Upper lobe of left lung (tissue), 6 donors: ENCODE measurements at regions not wholly inside any gene's neighbourhood (a gene's known extent, or its start where the extent isn't known, plus 50 kb on each side); places are given as distances from the start of the nearest gene placed in this dataset.

Source experiments
- ATAC-seq, 2 donors: fragments of 200-7000 bp; cut with Tn5 transposase; one replicate each; pipeline ENCODE4 v1.9.1; 2022; ENCODE audit warnings: mild to moderate bottlenecking in 2 of 2, moderate library complexity in 2 of 2; ENCODE audit not compliant: low FRiP score in 2 of 2
- DNase-seq, 2 donors: peaks; one replicate each; pipeline ENCODE4 v3.0.0-alpha.2; 2019 to 2020
- H3K27ac ChIP-seq, 4 donors: fragments of 200-600 bp; sonication (generic); one replicate each; pipeline ENCODE4 v1.5.1; 2016 to 2019
- H3K27me3 ChIP-seq, 4 donors: fragments of 200-600 bp; sonication (generic); one replicate each; pipeline ENCODE4 v1.5.1; 2017 to 2019
- H3K36me3 ChIP-seq, 4 donors: fragments of 200-600 bp; sonication (generic); one replicate each; pipeline ENCODE4 v1.5.1; 2016 to 2019
- H3K4me1 ChIP-seq, 4 donors: fragments of 200-600 bp; sonication (generic); one replicate each; pipeline ENCODE4 v1.5.1; 2018 to 2019
- H3K4me3 ChIP-seq, 4 donors: fragments of 200-600 bp; sonication (generic); one replicate each; pipeline ENCODE4 v1.5.1; 2017 to 2019; ENCODE audit warnings: mild to moderate bottlenecking in 2 of 4, moderate library complexity in 1 of 4
- H3K9me3 ChIP-seq, 4 donors: fragments of 200-600 bp; sonication (generic); one replicate each; pipeline ENCODE4 v1.5.1; 2018 to 2019
- EP300 ChIP-seq, 4 donors: sonication (generic); formaldehyde crosslinking; IDR thresholded peaks; one replicate each; pipeline ENCODE4 v1.5.1; 2017; ENCODE audit warnings: antibody characterized with exemption in 4 of 4, control low read depth in 2 of 4
- POLR2A ChIP-seq, 4 donors: fragments of 450-650 bp; IDR thresholded peaks; one replicate each; pipeline ENCODE4 v1.5.1; 2016 to 2017; ENCODE audit warnings: antibody characterized with exemption in 4 of 4, mild to moderate bottlenecking in 2 of 4
- POLR2AphosphoS5 ChIP-seq, 2 donors: sonication (generic); formaldehyde crosslinking; IDR thresholded peaks; one replicate each; pipeline ENCODE4 v1.5.1; 2017; ENCODE audit warnings: antibody characterized with exemption in 2 of 2
- WGBS, 2 donors: methylation state at CpG; one replicate each; pipeline ENCODE4 v1.1.5; 2017 to 2018; 5-methylcytosine and 5-hydroxymethylcytosine counted together
- TF ChIP-seq, protein P1 (sequence below), 6 experiments: fragments of 450-650 bp in 4 of 6; fragments of 200-600 bp in 2 of 6; sonication (generic) in 2 of 6; IDR thresholded peaks; one replicate each; pipeline ENCODE4 v1.5.1; 2016 to 2019; ENCODE audit warnings: antibody characterized with exemption in 6 of 6
- donor health status: DM: no; HTN: no; CAD: no; lungs with moderate emphysema.
- donor health status: DM: no; HTN: yes; CAD: no; lungs with severe emphysema.

DNA sequence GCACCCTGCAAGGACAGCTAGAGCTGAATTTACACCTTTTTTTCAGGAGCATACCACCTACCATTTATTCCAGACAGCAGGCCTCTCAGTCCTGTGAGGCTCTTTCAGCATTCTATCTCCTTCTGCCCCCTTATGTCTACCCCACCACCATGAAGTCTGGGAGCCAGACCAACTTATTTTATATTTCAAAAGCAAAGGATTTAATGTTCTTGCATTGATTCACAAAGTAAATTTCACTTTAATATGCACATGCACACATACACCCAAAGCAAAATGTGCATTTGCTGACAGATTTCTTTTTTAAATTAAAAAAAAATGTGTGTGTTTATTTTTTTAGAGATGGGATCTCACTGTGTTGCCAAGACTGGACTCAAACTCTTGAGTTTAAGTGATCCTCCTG is 264.2 kb upstream of the LRRC3B start:
- H3K36me3 ChIP-seq = no peaks in the 10 kb centered on the region
- no peak for ATAC-seq

DNA sequence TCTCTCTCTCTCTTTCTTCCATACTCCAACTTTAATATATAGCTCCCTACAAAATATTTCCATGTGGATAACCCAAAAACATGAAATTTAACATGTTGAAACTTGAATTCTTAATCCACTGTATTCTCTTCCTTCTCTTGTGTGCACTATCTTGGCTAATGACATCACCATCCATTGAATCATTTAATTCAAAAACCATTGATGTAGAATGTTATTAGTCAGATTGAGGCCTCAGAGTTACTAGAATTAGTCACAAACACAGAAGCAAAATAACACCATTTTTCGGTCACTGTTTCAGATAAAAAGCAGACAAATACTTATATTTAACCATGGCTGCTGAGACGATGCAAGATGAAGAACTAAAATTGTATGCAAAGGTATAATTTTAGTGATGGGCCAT is 256.9 kb upstream of the LRRC3B start:
- H3K4me3 ChIP-seq = no peak overlapping the region
- H3K36me3 ChIP-seq = no peaks in the 10 kb centered on the region
- ATAC-seq = no peak
- H3K27me3 ChIP-seq = no peaks in the 10 kb centered on the region
- no peak for TF ChIP-seq POLR2A (IDR thresholded peaks at IDR 0.05)
- no peak for TF ChIP-seq POLR2AphosphoS5 (IDR thresholded peaks at IDR 0.05)
- TF ChIP-seq EP300 (IDR thresholded peaks at IDR 0.05) = no peak
- TF ChIP-seq, protein P1, sequence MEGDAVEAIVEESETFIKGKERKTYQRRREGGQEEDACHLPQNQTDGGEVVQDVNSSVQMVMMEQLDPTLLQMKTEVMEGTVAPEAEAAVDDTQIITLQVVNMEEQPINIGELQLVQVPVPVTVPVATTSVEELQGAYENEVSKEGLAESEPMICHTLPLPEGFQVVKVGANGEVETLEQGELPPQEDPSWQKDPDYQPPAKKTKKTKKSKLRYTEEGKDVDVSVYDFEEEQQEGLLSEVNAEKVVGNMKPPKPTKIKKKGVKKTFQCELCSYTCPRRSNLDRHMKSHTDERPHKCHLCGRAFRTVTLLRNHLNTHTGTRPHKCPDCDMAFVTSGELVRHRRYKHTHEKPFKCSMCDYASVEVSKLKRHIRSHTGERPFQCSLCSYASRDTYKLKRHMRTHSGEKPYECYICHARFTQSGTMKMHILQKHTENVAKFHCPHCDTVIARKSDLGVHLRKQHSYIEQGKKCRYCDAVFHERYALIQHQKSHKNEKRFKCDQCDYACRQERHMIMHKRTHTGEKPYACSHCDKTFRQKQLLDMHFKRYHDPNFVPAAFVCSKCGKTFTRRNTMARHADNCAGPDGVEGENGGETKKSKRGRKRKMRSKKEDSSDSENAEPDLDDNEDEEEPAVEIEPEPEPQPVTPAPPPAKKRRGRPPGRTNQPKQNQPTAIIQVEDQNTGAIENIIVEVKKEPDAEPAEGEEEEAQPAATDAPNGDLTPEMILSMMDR (IDR thresholded peaks at IDR 0.05) = no peak
- 92 to 95% methylated on average over 2 of the region's 2 CpGs for WGBS, 2 donors
- no peak for DNase-seq
- peaks cover 0 to 7% (median 0%) of the 10 kb centered on the region in 4 donors for H3K9me3 ChIP-seq
- H3K4me1 ChIP-seq = peaks cover 0 to 5% (median 0%) of the 10 kb centered on the region in 4 donors
- no peak overlapping the region for H3K27ac ChIP-seq

More for the DNA sequence above, 264.2 kb upstream of the LRRC3B start:
- no peaks in the 10 kb centered on the region for H3K4me1 ChIP-seq
- no peaks in the 10 kb centered on the region for H3K27me3 ChIP-seq
- H3K4me3 ChIP-seq = no peak overlapping the region
- no peak overlapping the region for H3K27ac ChIP-seq
- TF ChIP-seq POLR2A (IDR thresholded peaks at IDR 0.05) = no peak
- TF ChIP-seq EP300 (IDR thresholded peaks at IDR 0.05) = no peak
- TF ChIP-seq, protein P1 (IDR thresholded peaks at IDR 0.05) = no peak
- TF ChIP-seq POLR2AphosphoS5 (IDR thresholded peaks at IDR 0.05) = no peak
- H3K9me3 ChIP-seq = peaks cover 0 to 7% (median 0%) of the 10 kb centered on the region in 4 donors
- DNase-seq = no peak

DNA sequence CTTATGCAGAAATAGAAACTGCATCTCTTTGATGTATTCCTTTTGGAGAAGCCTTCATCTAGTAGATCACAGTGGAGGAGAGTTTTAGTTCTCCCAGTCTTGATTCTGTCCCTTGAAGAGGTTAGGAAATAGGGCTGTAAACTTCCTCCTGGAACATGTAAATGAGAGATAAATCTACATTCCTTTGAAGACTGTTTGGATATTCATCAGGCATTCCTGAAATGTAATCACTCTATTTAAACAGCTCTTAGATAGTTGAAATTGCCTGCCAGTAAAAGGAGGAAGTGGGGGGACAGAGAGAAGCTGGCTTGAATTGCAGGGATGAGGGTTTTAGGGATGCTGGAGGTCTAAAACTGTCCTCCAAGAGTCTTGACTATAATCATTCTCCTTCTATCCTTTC is 254.3 kb upstream of the LRRC3B start:
- no peak for TF ChIP-seq POLR2AphosphoS5 (IDR thresholded peaks at IDR 0.05)
- no peak for TF ChIP-seq EP300 (IDR thresholded peaks at IDR 0.05)
- TF ChIP-seq, protein P1 (IDR thresholded peaks at IDR 0.05) = no peak
- no peak for TF ChIP-seq POLR2A (IDR thresholded peaks at IDR 0.05)
- H3K4me3 ChIP-seq = no peak overlapping the region
- H3K36me3 ChIP-seq = no peaks in the 10 kb centered on the region
- DNase-seq = no peak
- no peaks in the 10 kb centered on the region for H3K9me3 ChIP-seq
- H3K4me1 ChIP-seq = peaks cover 0 to 5% (median 0%) of the 10 kb centered on the region in 4 donors
- H3K27ac ChIP-seq = no peak overlapping the region
- no peak for ATAC-seq
- no peaks in the 10 kb centered on the region for H3K27me3 ChIP-seq

DNA sequence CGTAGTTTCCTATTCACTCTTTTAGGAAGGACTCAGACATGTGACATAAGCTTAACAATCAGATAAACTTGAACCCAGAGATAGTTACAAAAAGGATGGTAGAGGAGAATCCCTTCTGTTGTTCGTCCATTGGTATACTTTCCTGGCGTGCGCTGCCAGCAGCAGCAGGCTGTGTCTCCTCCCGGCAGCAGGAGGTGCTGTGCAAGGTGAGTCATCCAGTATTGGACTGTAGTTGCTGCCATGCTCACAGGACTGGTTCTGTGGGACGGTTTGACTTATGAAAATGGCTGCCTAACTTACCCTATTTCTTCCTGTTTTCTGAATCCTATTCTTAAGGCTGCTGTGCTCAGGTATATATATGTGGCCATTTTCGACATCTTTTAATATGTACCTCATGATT is 253.4 kb upstream of the LRRC3B start:
- Histone ChIP-seq H3K4me1 (peaks cover 0 to 5% (median 0%) of the 10 kb centered on the region in 4 donors), H3K36me3 (no peaks in the 10 kb centered on the region), H3K4me3 (no peak overlapping the region), H3K9me3 (no peaks in the 10 kb centered on the region), H3K27ac (no peak overlapping the region), H3K27me3 (no peaks in the 10 kb centered on the region)
- no peak for ATAC-seq
- TF ChIP-seq POLR2AphosphoS5 (IDR thresholded peaks at IDR 0.05) (no peak), POLR2A (IDR thresholded peaks at IDR 0.05) (no peak), EP300 (IDR thresholded peaks at IDR 0.05) (no peak)
- TF ChIP-seq, protein P1 (IDR thresholded peaks at IDR 0.05) = no peak
- 89% methylated on average over 7 of the region's 7 CpGs for WGBS, 2 donors
- peak in 1 of 2 donors; percentile 5 for DNase-seq

DNA sequence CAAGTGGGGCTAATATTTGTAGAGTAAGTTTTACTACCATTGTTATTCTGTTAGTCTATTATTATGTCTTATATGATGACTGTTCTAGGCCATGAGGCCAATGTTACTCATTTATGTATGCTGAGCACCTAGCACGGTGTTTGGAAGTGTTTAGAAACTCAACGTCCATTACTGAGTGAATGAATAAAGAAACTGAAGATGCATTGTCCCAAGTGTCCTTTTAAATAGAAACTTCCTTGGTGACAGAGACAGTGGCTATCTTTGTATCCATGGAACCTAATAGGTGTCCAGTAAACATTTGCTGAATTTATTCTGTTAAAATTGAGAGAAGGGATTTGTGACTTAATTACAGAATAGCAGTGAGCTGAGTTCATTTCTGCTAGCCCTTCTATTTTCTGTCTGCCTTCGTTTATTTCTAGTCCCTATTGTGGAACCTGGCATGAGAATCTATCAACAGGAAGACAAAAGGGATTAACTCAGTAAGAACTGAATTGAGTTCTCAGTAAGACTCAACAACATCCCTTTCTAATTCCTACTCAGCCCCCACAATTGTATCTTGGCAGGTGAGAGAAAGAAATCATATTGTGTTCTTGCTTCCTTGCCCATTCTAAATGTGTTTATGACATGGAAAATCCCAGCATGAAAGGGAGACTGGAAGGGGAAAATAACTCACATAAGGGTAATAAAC is 246.6 kb upstream of the LRRC3B start:
- DNase-seq (no peak), ATAC-seq (no peak)
- TF ChIP-seq POLR2A (IDR thresholded peaks at IDR 0.05) = no peak
- TF ChIP-seq, protein P1 (IDR thresholded peaks at IDR 0.05) = no peak
- no peak for TF ChIP-seq POLR2AphosphoS5 (IDR thresholded peaks at IDR 0.05)
- no peak for TF ChIP-seq EP300 (IDR thresholded peaks at IDR 0.05)
- Histone ChIP-seq H3K4me3 (no peak overlapping the region), H3K27ac (no peak overlapping the region), H3K36me3 (no peaks in the 10 kb centered on the region), H3K27me3 (no peaks in the 10 kb centered on the region), H3K4me1 (no peaks in the 10 kb centered on the region), H3K9me3 (no peaks in the 10 kb centered on the region)
- WGBS, 2 donors = 56 to 60% methylated on average over 3 of the region's 3 CpGs
